ENCODE measurements at regions not wholly inside any gene's neighbourhood (a gene's known extent, or its start where the extent isn't known, plus 50 kb on each side); places are given as distances from the start of the nearest gene placed in this dataset.
A peak's percentile ranks its signal among the peaks of the same experiment; 100 is the strongest.
"Not testable (repeated sequence)": the region's sequence is repeated elsewhere in the genome, so short reads cannot be mapped to it uniquely, and the experiment has no call there.

DNA sequence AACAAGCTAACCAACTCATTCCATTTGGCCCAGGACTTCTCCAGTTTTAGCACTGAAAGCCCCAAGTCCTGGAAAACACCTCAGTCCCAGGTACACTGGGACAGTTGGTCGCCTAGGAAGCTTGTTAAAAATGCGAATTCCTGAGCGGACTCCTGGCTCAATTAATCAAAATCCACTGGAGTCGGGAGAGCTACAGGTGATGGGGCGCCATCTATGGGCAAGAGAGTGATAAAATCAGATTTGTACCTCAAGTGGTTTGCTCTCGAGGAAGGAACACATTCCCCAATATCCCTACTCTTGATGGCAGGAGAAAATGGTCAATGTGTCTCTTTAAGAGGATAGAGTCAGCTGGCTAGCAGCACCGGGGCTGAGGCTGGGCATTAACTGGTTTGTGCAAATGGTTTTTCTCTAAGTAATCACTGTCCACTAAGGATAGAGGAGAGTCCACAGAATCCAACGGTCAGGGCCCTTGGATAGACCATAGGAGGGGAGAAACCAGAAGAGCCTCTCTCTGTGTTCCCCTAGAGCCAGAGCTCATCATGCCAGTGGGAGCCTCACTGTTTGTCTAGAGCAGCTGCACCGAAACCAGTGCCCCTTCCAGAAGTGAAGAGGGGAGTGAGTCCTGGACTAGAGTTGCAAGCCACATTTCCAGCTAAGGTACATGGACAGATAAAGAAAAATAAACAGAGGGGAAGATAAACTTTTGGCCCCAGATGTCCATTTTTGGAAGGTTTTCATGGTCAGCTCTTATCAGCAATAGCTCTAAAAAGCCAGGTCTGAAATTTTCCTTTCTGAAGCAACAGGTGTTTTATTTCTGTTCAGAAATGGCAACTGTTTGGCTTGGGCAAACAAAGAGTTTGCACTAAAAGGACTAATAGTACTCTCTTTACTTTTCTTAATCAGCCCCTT, 148.5 kb downstream of the TENT5C start:
- peak; percentile 53 for DNase-seq

DNA sequence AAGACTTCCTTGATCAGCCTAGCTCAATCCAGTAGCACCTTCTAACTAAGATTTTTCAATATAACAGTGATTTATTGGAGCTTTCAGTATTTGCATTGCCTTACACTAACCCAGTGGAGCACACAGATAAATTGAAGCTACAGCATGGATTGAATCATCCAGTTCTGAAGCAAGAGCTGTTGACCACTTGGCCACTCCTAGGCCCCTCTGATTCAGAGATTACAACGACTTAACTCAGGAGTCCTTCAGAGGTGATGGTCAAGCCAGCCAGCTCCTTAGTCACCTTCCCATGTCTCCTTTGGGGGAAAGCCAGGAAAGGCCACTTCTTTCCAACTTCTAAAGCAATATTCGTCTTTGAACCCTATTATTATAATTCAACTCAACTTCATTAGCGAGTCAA, 151.8 kb downstream of the TENT5C start:
- DNase-seq = no peak

DNA sequence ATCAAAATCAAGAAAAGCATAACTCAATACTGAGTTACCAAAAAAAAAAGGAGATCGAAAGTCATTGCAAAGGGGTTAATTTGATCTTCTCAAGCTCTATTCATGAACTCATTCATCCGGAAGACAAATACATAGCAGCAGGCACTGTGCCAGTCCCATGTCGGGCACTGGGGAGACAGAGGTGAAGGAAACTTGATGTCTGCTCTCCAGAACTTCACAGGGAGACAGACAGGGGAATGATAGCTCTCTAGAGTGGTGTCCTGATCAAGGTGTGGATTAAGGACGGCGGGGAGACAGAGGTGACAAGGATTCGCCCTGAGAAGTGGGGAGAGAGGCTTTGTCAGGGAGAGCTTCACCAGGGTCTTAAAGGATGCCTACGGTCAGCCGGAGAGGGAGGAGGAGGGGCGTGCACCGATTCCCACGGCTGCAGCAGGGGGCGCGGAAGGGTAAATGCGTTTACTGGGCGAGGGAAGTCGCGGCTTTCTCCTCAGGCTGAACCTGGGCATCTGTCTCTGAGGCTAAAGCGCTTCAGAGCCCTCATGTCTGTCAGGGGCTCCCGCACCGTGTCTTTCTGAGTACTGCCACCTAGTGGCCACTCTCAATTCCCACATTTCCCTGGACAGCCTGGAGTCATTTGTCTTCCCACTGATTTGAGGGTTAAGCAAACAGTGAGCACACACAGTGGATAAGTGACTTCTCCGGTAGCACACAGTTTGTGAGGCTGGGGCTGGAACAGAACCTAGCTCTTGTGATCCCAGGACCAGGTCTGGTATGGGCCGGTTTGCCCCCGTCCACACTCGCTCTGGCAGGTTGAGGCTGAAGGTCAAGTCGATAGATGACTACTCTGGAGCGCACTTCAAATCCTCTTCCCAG, 152.8 kb downstream of the TENT5C start:
- DNase-seq = peak; percentile 62

DNA sequence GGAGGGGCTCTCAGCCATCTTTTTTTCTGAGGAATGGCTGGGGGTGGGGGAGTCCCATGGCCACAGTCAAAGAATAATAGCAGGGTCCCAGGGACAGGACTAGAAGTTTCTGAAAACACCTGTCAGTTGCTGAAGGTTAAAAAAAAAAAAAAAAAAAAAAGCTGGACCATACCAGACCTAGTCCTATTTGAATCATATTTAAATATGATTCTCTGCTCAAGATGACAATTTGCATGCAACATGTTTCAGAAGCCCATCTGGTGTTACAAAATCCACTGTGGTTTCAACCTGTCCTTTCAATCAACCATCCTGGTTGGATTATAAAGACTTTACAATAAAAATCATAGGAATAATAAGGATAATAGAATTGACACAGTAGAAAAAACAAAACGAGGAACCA, 153.7 kb downstream of the TENT5C start:
- DNase-seq = no peak

DNA sequence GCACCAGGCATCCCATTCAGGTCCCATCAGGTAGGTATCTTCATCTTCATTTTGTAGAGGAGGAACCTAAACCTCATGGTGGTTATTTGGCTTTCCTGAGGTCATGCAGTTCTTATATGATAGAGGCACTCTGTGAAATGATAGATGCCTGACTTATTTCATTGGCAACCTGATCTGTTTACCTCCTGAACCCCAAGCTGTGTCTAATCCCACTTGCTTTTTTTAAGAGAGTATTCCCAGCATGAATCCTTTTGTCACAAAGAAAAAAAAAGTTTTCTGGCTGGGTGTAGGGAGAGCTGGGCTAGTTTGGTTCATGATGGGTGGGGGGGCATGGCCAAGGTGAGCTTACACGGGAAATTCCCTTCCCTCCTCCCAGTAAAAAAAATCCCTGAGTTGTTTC, 154.2 kb downstream of the TENT5C start:
- DNase-seq = no peak

DNA sequence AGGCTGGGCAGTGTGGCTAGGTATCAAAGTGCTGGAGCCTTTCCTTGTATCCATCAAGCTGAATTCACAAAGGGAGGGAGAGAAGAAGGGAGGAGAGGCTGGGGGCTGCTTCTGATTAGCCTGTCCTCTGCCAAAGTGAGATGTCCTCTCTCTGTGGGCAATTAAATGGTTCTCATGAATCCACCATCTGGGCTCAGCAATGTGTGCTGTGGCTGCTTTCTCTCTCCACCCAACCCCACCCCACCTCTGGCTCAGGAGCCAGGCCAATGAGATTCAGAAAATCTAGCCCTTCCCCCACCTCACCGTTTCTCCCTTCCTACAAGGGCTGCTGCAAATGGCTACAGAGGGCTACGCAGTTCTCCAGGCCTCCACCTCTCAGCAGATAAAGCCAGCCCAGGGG, 154.6 kb downstream of the TENT5C start:
- no peak for DNase-seq

DNA sequence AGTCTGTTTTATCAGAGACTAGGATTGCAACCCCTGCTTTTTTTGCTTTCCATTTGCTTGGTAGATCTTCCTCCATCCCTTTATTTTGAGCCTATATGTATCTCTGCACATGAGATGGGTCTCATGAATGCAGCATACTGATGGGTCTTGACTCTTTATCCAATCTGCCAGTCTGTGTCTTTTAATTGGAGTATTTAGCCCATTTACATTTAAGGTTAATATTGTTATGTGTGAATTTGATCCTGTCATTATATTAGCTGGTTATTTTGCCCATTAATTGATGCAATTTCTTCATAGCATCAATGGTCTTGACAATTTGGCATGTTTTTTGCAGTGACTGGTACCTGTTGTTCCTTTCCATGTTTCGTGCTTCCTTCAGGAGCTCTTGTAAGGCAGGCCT, 161.7 kb downstream of the GDAP2 start:
- not testable (repeated sequence) for DNase-seq

DNA sequence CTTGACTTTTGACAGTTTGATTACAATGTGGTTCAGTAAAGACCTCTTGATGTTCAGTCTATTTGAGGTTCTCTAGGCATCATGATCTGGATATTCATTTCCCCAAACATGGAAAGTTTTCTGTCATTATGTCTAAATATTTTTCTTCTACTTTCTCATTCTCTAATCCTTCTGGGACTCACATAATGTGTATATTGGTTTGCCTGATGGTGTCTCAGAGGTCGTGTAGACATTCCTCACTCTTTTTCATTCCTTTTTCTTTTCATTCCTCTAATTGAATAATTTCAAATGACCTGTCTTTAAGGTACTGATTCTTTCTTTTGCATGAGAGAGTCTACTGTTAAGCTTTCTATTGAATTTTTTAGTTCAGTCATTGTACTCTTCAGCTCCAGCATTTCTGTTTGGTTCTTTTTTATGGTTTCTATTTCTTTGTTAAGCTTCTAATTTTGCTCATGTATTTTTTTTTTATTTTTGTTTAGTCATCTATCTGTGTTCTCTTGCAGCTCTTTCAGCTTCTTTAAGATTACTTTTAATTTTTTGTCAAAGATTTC, 158.4 kb downstream of the GDAP2 start:
- no peak for DNase-seq

DNA sequence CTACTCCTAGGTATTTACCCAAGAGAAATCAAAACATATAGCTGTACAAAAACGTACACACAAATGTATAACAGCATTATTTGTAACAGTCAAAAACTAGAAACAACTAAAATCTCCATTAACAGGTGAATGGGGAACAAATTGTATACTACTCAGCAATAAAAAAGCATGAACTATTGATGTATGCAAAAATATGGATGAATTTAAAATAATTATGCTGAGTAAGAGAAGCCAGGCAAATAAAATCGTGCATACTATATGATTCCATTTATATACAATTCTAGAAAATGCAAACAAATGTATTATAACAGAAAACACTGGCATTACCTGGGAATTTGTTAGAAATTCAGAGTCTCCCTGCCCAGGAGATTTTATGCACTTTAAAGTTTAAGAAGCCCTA, 150.1 kb downstream of the GDAP2 start:
- DNase-seq = no peak

DNA sequence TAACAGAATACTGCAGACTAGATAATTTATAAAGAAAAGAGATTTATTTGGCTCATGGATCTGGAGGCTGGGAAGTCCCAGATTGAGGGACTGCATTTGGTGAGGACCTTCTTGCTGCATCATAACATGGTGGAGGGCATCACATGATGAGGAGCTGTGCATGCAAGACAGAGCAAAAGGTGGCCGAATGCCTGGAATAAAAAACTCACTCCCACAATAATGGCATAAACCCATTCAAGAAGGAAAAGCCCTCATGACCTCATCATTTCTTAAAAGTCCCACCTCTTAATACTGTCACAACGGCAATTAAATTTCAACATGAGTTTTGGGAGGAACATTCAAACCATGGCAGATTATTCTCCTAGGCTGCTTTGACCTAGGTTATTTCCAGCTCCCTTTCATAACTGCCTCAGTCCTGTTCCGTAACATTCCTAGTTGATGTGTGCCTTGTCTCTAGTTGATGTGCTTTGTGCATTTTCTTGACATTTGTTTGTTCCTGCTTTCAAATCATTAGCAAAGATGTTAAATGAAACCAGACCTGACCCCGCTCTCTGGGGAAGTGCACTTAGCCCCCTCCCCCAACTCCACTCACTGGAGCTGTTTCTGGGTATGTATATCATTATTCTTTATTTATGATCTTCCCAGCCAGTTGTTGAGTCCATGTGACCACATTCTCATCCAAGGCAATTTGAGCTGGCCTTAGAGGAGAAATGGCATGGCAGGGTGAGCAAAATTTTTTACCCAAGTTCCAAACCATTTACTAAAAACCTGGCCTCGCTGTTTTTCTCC, 148.5 kb downstream of the GDAP2 start:
- DNase-seq = no peak

DNA sequence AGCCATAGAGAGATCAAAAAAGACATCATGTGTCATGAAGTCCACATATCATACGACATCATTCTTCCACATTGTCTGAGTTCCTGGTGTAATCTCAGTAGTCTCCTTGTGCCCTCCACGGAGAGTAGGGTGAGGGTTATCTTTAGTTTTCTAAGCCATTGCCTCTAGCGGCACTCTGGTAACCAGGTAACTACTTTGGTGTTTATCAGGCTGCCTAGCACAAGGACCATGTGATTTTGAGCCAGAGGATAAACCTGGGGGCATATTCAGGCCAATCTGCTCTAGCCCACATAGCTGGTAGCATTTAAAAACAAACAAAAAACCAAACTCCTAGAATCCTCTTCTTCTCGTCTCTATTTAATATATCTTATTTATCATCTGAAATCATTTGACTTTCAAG, 147.4 kb downstream of the GDAP2 start:
- no peak for DNase-seq

DNA sequence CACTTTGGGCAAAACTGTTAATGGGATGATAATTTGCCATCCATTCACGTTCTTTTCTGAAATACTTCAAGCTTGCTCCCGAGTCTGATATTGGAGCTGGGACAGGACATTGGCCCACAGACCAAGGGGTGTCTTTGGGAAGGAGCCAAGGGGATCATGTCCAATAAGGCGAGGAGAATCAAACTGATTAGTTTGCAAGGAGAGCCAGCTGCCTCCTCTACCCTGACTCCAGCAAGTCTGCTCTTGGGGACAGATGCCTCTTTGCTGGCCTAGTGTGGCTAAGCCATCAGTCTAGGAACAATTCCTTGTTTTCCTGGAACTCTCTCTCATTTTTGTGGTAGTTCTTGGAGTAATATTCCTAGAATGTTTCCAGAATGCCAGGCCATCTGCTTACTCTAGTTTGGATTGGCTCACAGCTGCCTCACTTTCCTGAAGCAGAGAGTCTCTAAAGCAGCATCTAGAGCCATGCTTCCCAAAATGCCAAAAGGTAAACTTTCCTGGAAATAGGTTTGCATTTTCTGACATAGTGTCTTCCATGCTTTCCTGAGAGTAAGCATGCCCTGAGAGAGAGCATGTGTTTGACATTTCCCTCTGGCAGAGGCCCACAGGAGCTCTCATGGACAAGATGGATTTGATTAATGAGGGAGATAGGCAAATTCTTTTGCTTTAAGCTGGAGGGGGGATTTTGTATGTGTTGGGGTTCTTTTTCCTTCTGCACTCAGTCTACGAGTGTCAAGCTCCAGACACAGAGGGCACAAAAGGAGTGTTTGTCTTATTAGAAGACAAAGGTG, 145.6 kb downstream of the GDAP2 start:
- no peak for DNase-seq

DNA sequence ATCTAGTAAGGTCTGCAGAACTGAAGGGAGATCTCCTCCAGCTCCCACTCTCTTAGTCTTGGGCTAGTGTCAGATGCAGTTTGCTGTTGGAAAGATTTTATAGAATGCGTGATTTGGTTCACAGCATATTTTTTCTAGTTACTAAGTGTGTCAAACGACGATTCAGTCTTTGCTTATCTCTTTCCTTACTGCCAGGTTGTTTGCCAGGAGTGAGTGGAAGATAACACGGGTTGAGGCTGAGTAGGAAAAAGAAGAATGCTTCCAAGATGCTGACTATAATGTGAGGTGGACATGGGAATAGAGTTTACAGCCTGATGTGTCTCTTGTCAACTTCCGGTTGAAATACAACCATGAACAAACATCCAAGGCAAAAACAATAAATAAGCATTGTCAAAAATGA, 141.4 kb downstream of the GDAP2 start:
- DNase-seq = no peak

DNA sequence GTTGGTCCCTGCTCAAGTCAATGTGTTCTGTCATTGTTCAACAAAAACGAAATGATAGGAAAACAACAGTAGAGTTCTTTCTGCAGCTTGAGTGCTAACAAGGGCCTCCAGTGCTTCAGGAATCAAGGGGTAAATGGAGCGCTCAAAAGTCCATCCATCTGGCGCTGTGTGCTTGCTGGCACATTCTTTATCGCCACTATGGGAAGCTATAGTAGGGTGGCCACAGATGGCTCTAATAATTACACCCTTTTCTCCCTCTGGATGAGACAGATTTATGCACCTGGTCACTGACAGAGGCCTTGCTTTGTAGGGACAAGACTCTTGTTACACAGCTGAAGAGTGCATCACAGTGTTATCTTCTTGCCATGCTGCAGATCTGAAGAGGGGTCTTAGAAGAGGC, 136.0 kb downstream of the GDAP2 start:
- no peak for DNase-seq

DNA sequence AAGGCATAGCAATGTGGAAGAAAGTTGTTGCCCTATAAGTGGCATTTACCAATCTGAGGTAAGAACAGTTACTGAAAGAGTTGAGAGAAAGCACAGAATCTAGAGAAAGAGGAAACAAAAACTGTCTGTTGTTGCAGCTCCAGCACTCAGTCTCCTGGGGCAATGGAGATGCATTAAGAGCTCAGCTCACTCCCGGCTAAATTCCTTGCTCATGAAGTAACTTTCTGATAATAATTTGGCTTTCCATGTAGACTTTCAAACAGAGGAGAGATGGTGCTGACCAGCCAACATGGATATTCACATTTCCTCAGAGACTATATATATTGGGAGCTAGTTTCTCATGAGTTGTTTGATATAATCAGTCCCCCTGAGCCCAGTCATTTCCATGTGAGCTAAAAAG, 135.3 kb downstream of the GDAP2 start:
- no peak for DNase-seq

DNA sequence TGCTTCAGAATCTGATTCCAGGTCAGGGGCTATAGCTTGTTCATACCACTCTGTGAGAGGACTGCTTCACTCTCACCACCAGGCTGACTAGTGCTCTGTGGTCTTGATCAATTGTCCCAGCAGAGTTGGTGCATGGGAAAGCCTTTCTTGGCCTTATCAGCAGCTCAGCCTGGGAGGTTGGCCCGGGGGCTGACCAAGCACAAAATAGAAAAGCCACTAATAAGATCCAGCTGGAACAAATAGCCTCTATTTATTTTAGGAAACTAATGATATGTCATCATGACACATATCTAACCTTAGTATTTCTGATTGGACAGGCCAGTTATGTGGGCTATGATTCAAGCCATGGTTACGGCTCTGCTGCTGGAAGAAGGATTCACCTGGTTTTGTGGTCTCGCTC, 134.2 kb downstream of the GDAP2 start:
- no peak for DNase-seq

DNA sequence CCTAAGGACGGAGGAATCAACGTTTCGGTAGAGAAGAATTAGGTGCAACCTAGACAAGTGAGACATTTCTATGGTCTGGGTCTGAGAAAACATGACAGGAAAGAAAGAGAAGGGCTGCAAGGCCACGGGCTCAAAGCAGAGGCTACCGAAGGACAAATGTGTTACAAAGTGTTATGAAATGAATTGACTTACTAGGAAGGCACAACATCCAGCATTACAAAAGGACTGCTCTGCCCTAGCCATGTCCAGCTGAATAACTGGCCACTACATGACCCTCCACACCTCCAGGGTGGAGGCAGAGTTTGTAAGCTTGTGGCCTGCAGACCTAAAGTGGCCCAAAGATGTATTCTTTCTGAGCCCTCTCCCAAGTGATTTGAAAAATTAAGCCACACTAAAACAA, 133.6 kb downstream of the GDAP2 start:
- DNase-seq = no peak

DNA sequence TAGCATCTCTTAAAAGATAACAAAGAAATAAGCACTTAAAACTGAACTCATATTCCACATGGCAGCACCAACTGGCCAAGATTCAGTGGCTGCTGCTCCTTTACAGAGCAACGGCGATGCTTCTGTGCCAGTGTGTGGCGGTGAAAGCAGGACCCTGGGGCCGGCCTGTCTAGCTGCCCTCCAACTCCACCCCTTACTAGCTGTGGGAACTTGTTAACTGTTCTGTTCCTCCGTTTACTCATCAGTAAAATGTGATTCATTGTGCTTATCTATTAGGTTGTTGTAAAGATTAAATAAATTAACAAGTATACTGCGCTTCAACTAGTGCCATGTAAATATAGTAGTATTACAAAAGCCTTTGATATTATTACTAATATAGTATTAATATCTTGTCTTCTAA, 133.2 kb downstream of the GDAP2 start:
- DNase-seq = no peak

DNA sequence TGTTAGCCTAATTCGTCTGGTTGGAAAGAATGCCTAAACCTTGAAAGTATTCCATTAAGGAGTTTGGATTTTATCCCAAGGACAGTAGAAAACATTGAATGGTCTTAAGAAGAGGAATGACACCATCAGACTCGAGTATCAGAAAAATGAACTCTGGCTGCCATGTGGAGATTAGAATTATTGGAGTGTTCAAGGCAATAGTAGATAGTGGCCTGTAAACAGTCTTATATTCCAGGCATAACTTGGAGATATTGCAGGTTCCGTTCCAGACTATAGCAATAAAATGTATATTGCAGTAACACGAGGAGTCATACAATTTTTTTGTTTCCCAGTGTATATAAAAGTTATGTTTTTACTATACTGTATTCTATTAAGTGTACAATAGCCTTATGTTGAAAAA, 130.9 kb downstream of the GDAP2 start:
- DNase-seq = no peak

DNA sequence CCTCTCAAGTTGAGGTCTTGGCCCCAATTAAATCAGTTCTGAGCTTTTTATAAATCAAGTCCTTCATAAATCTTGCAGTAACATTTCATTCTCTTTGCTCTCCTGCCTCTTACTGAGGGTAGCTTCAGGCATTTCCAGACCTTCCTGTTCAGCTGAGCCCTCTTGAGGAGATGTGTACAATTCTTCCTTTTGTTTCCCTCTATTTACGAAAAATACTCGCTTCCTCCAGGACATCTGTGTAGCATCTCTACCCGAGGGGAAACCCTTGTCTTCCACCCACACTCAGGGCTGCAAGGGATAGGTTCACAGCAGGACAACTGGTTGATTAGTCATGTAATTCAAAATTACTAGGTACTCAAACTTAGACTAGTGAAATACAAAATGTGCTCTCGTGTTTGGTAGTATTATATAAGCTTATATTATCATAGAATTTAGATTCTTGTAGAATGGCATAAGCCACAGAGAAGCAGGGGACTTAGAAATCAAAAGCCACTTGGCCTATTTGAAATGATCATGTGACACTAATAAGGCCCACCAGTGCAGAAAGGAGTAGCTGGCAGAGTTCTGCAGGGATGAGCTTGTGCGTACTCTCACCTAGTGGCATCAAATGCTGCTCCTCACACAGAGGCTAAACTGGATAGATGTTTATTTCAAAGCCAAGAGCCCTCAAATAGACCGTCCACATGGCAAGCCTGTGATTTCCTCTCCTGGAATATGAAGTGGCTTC, 126.7 kb downstream of the GDAP2 start:
- DNase-seq = no peak

DNA sequence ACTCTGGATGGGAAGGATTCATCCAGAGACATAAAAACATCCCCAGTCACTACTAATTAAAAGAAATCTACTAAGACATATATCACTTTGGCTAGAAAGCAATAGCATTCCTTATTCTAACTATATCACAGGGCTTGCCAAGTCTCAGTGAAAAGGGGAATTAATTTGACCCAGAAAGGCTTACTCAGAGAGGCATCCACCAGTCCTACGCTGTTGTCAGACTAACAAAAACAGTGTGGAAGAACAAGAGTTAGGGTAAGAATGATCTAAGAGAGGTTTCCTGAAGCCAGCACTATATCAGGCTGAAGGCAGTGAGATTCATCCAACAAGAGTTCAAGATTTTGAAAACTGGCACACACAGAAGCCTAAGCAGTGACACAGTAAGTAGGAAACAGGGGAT, 126.1 kb downstream of the GDAP2 start:
- DNase-seq = no peak
